Epithelial cell of proximal tubule (primary cell): ENCODE measurements at regions not wholly inside any gene's neighbourhood (a gene's known extent, or its start where the extent isn't known, plus 50 kb on each side); places are given as distances from the start of the nearest gene placed in this dataset.

ENCODE experiments used
- DNase-seq: peaks from one replicate; pipeline ENCODE4 v3.0.0-alpha.2; 2011; ENCODE audit warnings: low read depth
- H3K4me3 ChIP-seq: 2 replicates; pipeline ENCODE4 v1.5.1; 2011; ENCODE audit warnings: low read depth, mild to moderate bottlenecking, low read length
- CTCF ChIP-seq: conservative IDR thresholded peaks from 2 replicates; pipeline ENCODE4 v1.5.1; 2012; ENCODE audit warnings: low read depth, mild to moderate bottlenecking, low read length

DNA sequence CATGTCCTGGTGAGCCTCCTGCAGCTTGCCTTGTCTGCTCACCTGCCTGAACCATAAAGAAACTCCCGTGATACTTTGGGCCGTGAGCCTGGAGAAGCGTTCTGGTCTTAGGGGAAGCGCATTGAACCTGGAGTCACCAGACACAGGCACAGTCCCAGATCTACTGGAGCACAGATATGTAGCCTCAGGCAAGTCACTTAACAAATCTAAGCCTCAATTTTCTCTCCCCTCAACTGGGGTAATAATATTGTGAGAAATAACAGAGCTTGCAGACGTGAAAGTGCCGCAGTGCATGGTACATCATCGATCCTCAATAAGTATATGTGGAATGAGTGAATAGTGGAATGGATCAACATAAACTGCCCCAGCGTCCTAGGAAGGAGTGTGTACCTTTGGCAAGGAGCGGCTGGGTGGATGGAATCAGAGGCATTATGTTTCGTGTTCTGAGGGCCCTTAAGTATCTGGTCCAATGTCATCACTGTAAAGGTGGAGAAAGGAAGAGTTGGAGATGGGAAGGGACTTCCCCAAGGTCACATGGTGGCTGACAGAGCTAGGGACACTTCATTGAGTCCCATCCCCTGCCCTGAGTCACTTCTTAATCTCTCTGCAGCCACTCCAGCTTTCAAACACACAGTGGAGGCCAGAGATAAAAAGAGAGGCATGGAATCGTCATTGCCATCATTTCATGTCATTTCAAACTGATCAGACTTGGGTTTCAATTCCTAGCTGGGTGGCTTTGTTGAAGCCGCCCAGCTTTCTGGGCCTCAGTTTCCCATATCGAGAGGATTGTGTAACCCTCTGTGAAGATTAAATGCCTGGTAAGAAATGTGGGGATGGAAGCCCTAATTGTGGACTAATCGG, 172.4 kb downstream of the DDX1 start:
- DNase-seq: no peak
- TF ChIP-seq CTCF: no peak
- no peak overlapping the region for H3K4me3 ChIP-seq

- DNase-seq: no peak
- H3K4me3 ChIP-seq: no peak overlapping the region
- TF ChIP-seq CTCF: no peak
Measured at GRCh38 chr2:15764683-15765011, 173.0 kb downstream of the DDX1 start.

DNA sequence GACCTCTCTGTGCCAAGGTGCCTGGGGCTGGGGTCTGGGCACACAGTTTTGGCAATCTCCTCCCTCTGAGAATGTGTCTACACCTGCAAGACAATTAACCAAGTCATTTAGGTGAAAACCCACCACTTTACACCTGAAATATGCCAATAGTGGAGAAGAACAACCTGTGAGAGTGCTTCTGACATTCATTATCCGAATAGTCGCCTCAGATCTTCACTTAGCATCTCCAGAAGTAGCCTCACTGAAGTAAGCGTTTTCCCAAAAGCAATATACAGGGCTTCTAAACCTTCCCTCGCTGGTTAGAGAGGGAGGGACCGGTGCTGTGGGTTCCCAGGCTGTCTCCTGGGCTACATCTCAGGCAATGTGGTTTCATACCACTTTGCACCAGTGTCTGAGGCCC, 173.5 kb downstream of the DDX1 start:
- TF ChIP-seq CTCF: no peak
- DNase-seq: no peak

GRCh38 chr2:15765686-15766302, 174.1 kb downstream of the DDX1 start:
- no peak overlapping the region for H3K4me3 ChIP-seq
- no peak for DNase-seq
- TF ChIP-seq CTCF: no peak

More for the DNA sequence above, 173.5 kb downstream of the DDX1 start:
- no peak overlapping the region for H3K4me3 ChIP-seq

- no peak for DNase-seq
- no peak overlapping the region for H3K4me3 ChIP-seq
- TF ChIP-seq CTCF: no peak
Measured at GRCh38 chr2:15766303-15766861, 174.0 kb upstream of the MYCN start.

DNA sequence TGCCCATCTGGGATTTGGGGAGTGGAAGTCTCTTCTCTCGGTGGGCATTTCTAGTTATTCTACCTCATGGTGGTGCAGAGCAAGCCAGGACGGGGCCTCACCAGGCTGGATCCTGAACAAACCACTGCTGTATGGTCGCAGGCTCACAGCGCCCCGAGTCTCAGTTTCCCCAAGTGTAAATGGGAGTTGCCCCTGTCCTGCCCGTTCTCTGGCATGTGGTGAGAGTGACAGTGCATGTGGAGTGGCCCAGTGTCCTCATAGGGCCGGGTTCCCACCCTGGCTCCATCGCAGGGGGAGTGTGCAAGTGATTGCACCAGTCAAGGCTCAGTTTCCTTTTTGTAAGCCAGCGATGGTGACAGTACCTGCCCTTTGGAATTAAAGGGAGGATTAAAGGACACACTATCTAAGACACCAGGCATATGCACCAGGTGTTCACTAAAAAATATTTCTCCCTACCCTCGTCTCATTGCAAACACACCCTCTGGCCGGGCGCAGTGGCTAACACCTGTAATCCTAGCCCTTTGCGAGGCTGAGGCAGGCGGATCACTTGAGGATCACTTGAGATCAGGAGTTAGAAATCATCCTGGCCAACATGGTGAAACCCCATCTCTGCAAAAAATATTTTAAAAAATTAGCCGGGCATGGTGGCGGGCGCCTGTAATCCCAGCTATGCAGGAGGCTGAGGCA, 173.3 kb upstream of the MYCN start:
- DNase-seq: no peak
- H3K4me3 ChIP-seq: no peak overlapping the region
- no peak for TF ChIP-seq CTCF
